HG03196 (cell line): ENCODE measurements at regions not wholly inside any gene's neighbourhood (a gene's known extent, or its start where the extent isn't known, plus 50 kb on each side); places are given as distances from the start of the nearest gene placed in this dataset.

ENCODE experiments used
- ATAC-seq: cut with Tn5 transposase; IDR thresholded peaks from one replicate; pipeline ENCODE4 v1.9.1; 2021; ENCODE audit not compliant: unreplicated experiment

GRCh38 chr18:32545631-32546030 is 74.9 kb upstream of the GAREM1 start:
- ATAC-seq, result no peak

- no peak for ATAC-seq
Observed at GRCh38 chr18:32544088-32544487, 73.4 kb upstream of the GAREM1 start.

- no peak for ATAC-seq
Observed at GRCh38 chr18:32542221-32542798, 71.6 kb upstream of the GAREM1 start.

- peak; percentile 95 for ATAC-seq
Observed at GRCh38 chr18:32530947-32531651, 60.4 kb upstream of the GAREM1 start.

GRCh38 chr18:32529722-32530420 is 59.2 kb upstream of the GAREM1 start:
- no peak for ATAC-seq

- no peak for ATAC-seq
Observed at GRCh38 chr18:32520771-32521170, 50.1 kb upstream of the GAREM1 start.
